Activated T-cell treated with anti-CD3 and anti-CD28 coated beads, Interleukin-2, amount 50 U/mL, for 4 hours (primary cell): ENCODE measurements at regions not wholly inside any gene's neighbourhood (a gene's known extent, or its start where the extent isn't known, plus 50 kb on each side); places are given as distances from the start of the nearest gene placed in this dataset.
"Not testable (repeated sequence)": the region's sequence is repeated elsewhere in the genome, so short reads cannot be mapped to it uniquely, and the experiment has no call there.

Experiments used
- ATAC-seq, 2 donors: fragments of 200-7000 bp; cut with Tn5 transposase; one replicate each; pipeline ENCODE4 v1.10.0; 2021
- DNase-seq: peaks from one replicate; pipeline ENCODE4 v3.0.0-alpha.2; 2020
- H3K27me3 Mint-ChIP-seq: one replicate; pipeline ENCODE4 v1.8.0; 2021; ENCODE audit warnings: low read depth, mixed read lengths
- H3K36me3 Mint-ChIP-seq: one replicate; pipeline ENCODE4 v1.8.0; 2022; ENCODE audit warnings: mixed read lengths; ENCODE audit not compliant: insufficient read depth
- H3K4me1 Mint-ChIP-seq: one replicate; pipeline ENCODE4 v1.8.0; 2021; ENCODE audit warnings: low read depth, mixed read lengths
- H3K4me3 Mint-ChIP-seq: one replicate; pipeline ENCODE4 v1.8.0; 2021; ENCODE audit warnings: mild to moderate bottlenecking, moderate library complexity, mixed read lengths
- H3K9me3 Mint-ChIP-seq: one replicate; pipeline ENCODE4 v1.8.0; 2021; ENCODE audit warnings: mixed read lengths

GRCh38 chr2:194054313-194054712 lies 1602.7 kb upstream of the SLC39A10 start:
- Mint-ChIP-seq H3K4me3 (no peak overlapping the region), H3K9me3 (peaks cover 3% of the 10 kb centered on the region), H3K4me1 (no peaks in the 10 kb centered on the region), H3K36me3 (no peaks in the 10 kb centered on the region), H3K27me3 (no peaks in the 10 kb centered on the region)
- ATAC-seq (no peak), DNase-seq (no peak)

- H3K36me3 Mint-ChIP-seq, result no peaks in the 10 kb centered on the region
- H3K27me3 Mint-ChIP-seq, result no peaks in the 10 kb centered on the region
- H3K4me3 Mint-ChIP-seq, result no peak overlapping the region
- DNase-seq (no peak), ATAC-seq (no peak)
- no peaks in the 10 kb centered on the region for H3K4me1 Mint-ChIP-seq
- peaks cover under 1% of the 10 kb centered on the region for H3K9me3 Mint-ChIP-seq
Measured at GRCh38 chr2:194044321-194044720, 1612.7 kb upstream of the SLC39A10 start.

GRCh38 chr2:194021130-194021529 lies 1635.9 kb upstream of the SLC39A10 start:
- not testable (repeated sequence) for DNase-seq, H3K27me3 Mint-ChIP-seq, H3K4me3 Mint-ChIP-seq, ATAC-seq, H3K36me3 Mint-ChIP-seq, H3K4me1 Mint-ChIP-seq, H3K9me3 Mint-ChIP-seq

- DNase-seq (no peak), ATAC-seq (no peak)
- Mint-ChIP-seq H3K27me3 (peaks cover 2% of the 10 kb centered on the region), H3K9me3 (no peaks in the 10 kb centered on the region), H3K4me1 (no peaks in the 10 kb centered on the region), H3K4me3 (no peak overlapping the region), H3K36me3 (no peaks in the 10 kb centered on the region)
Measured at GRCh38 chr2:194020155-194020554, 1636.9 kb upstream of the SLC39A10 start.

GRCh38 chr2:194015751-194016150 lies 1641.3 kb upstream of the SLC39A10 start:
- Mint-ChIP-seq H3K4me3 (no peak overlapping the region), H3K27me3 (no peaks in the 10 kb centered on the region), H3K36me3 (no peaks in the 10 kb centered on the region), H3K9me3 (no peaks in the 10 kb centered on the region), H3K4me1 (no peaks in the 10 kb centered on the region)
- no peak for ATAC-seq
- no peak for DNase-seq

- Mint-ChIP-seq H3K4me1 (no peaks in the 10 kb centered on the region), H3K36me3 (no peaks in the 10 kb centered on the region), H3K4me3 (no peak overlapping the region), H3K27me3 (no peaks in the 10 kb centered on the region), H3K9me3 (peaks cover 1% of the 10 kb centered on the region)
- ATAC-seq, result no peak
- no peak for DNase-seq
Measured at GRCh38 chr2:194014639-194015038, 1642.4 kb upstream of the SLC39A10 start.

GRCh38 chr2:194004590-194005206 lies 1652.3 kb upstream of the SLC39A10 start:
- DNase-seq (no peak), ATAC-seq (no peak)
- Mint-ChIP-seq H3K4me1 (no peaks in the 10 kb centered on the region), H3K9me3 (peaks cover 19% of the 10 kb centered on the region), H3K27me3 (no peaks in the 10 kb centered on the region), H3K36me3 (no peaks in the 10 kb centered on the region), H3K4me3 (no peak overlapping the region)

- H3K4me1 Mint-ChIP-seq, result no peaks in the 10 kb centered on the region
- H3K27me3 Mint-ChIP-seq, result no peaks in the 10 kb centered on the region
- DNase-seq, result no peak
- H3K36me3 Mint-ChIP-seq, result no peaks in the 10 kb centered on the region
- peaks cover 11% of the 10 kb centered on the region for H3K9me3 Mint-ChIP-seq
- ATAC-seq, result no peak
- no peak overlapping the region for H3K4me3 Mint-ChIP-seq
Measured at GRCh38 chr2:194003911-194004310, 1653.1 kb upstream of the SLC39A10 start.

- Mint-ChIP-seq H3K4me1 (no peaks in the 10 kb centered on the region), H3K4me3 (no peak overlapping the region), H3K36me3 (no peaks in the 10 kb centered on the region), H3K9me3 (peaks cover 2% of the 10 kb centered on the region), H3K27me3 (no peaks in the 10 kb centered on the region)
- DNase-seq (no peak), ATAC-seq (peak in 1 of 2 donors; percentile 14)
Measured at GRCh38 chr2:194002699-194003368, 1654.2 kb upstream of the SLC39A10 start.

GRCh38 chr2:193990868-193991267 lies 1666.2 kb upstream of the SLC39A10 start:
- H3K9me3 Mint-ChIP-seq, result no peaks in the 10 kb centered on the region
- no peaks in the 10 kb centered on the region for H3K4me1 Mint-ChIP-seq
- ATAC-seq (no peak), DNase-seq (no peak)
- H3K27me3 Mint-ChIP-seq, result no peaks in the 10 kb centered on the region
- H3K36me3 Mint-ChIP-seq, result no peaks in the 10 kb centered on the region
- H3K4me3 Mint-ChIP-seq, result no peak overlapping the region

- Mint-ChIP-seq H3K36me3 (no peaks in the 10 kb centered on the region), H3K4me1 (no peaks in the 10 kb centered on the region), H3K27me3 (no peaks in the 10 kb centered on the region), H3K4me3 (no peak overlapping the region), H3K9me3 (no peaks in the 10 kb centered on the region)
- ATAC-seq, result no peak
- no peak for DNase-seq
Measured at GRCh38 chr2:193989645-193990044, 1667.4 kb upstream of the SLC39A10 start.

- H3K4me3 Mint-ChIP-seq, result no peak overlapping the region
- H3K27me3 Mint-ChIP-seq, result no peaks in the 10 kb centered on the region
- no peaks in the 10 kb centered on the region for H3K9me3 Mint-ChIP-seq
- ATAC-seq (no peak), DNase-seq (no peak)
- no peaks in the 10 kb centered on the region for H3K36me3 Mint-ChIP-seq
- no peaks in the 10 kb centered on the region for H3K4me1 Mint-ChIP-seq
Measured at GRCh38 chr2:193988784-193989183, 1668.2 kb upstream of the SLC39A10 start.

GRCh38 chr2:193985272-193985671 lies 1671.8 kb upstream of the SLC39A10 start:
- no peaks in the 10 kb centered on the region for H3K4me1 Mint-ChIP-seq
- H3K36me3 Mint-ChIP-seq, result no peaks in the 10 kb centered on the region
- no peak overlapping the region for H3K4me3 Mint-ChIP-seq
- ATAC-seq (no peak), DNase-seq (no peak)
- H3K9me3 Mint-ChIP-seq, result no peaks in the 10 kb centered on the region
- H3K27me3 Mint-ChIP-seq, result no peaks in the 10 kb centered on the region

- Mint-ChIP-seq H3K9me3 (no peaks in the 10 kb centered on the region), H3K36me3 (no peaks in the 10 kb centered on the region), H3K4me1 (no peaks in the 10 kb centered on the region), H3K27me3 (no peaks in the 10 kb centered on the region), H3K4me3 (no peak overlapping the region)
- no peak for DNase-seq
- no peak for ATAC-seq
Measured at GRCh38 chr2:193980599-193980998, 1676.4 kb upstream of the SLC39A10 start.

- ATAC-seq, result no peak
- DNase-seq, result no peak
- no peaks in the 10 kb centered on the region for H3K9me3 Mint-ChIP-seq
- no peaks in the 10 kb centered on the region for H3K4me1 Mint-ChIP-seq
- H3K36me3 Mint-ChIP-seq, result no peaks in the 10 kb centered on the region
- H3K4me3 Mint-ChIP-seq, result no peak overlapping the region
- H3K27me3 Mint-ChIP-seq, result no peaks in the 10 kb centered on the region
Measured at GRCh38 chr2:193973781-193974180, 1683.2 kb upstream of the SLC39A10 start.
